Medulla oblongata (tissue), 1 donor: ENCODE measurements at regions not wholly inside any gene's neighbourhood (a gene's known extent, or its start where the extent isn't known, plus 50 kb on each side); places are given as distances from the start of the nearest gene placed in this dataset.

Experiments used
- DNase-seq: peaks from one replicate; pipeline ENCODE4 v3.0.0-alpha.2; 2015; ENCODE audit errors: extremely low spot score

- no peak for DNase-seq
These were observed 482.5 kb downstream of the PTPRU start for GRCh38 chr1:29718791-29719190.

DNA sequence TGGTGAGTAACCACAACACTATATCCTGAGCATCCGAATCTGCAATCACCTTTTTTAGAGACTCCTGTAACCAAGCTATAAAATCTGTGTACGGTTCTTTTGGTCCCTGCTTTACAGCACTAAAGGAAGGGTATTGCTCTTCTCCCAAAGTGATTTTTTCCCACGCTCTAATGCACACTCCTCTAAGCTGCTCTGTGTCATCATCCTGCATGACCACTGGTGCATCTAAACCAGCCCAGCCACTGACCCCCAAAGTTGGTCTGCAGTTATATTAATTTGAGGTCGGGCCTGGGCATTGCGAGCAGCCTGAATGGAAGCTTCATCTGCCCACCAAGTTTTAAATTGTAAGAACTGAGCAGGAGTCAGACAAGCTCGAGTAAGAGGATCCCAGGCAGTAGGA lies 480.0 kb downstream of the PTPRU start:
- DNase-seq, result no peak

DNA sequence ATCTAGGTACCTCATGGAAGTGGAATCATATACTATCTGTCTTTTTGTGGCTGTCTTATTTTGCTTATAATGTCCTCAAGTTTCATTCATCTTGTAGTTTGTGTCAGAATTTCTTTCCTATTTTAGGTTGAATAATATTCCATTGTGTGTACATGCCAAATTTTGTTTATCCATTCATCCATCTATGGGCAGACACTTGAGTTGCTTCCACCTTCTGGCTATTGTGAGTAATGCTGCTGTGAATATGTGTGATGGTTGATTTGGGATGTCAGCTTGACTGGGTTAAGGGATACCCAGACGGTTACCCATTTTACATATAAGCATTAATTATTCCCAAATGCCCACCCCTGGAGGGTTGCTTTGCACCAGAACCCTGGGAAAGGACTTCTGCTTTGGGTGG lies 477.5 kb downstream of the PTPRU start:
- DNase-seq, result no peak

DNA sequence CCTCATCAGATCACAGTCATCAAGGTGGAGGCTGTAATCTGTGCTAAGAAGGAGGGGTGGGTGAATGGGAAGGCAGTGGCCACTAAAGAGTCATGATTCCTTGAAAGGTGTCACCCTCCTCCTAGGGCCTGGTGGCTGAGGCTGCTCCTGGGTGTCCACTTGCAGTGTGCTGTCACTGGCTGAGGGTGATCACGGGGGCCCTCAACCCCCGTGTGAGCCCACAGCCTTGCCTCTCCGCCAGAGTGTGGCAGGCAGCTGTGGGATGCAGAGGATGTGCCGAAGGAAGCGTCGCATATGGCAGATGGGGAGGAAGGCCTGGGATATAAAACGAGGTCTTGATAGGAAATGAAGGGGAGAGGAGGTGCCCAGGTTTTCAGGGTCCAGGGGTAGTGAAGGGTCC lies 476.5 kb downstream of the PTPRU start:
- no peak for DNase-seq

- DNase-seq, result no peak
These were observed 475.9 kb downstream of the PTPRU start for GRCh38 chr1:29712284-29712651.

DNA sequence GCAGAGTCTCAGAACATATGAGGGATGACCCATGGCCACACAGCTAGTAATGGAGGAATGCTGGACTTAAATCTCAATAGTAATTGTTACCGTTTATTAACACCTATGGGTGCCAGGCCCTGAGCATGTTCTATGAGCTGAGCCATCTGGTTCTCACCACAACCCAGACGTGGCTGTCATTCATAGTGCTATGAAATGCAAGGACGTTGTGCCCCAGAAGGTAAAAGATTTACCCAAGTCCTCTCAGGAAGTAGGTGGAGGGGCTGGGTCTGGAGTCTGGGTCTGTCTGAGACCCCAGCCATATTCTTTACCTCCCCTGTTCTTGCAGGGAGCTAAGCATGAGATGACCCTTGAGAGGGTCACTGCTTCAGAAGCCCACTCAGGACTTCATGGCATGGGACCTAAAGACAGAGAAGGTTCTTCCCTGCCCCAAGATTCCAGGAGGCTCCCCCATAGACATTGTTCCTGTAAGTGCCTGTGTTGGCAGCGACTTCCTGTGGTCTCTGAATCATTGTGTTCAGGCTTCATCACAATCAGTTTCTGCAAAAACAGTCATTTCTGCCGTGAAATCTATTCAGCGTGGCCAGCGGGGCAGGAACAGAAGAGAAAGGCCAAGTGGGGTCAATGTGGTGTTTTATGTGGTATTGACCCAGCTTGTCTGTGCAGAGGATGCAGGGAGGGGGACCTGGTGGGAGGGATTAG lies 475.4 kb downstream of the PTPRU start:
- no peak for DNase-seq

GRCh38 chr1:29709704-29710280 lies 473.5 kb downstream of the PTPRU start:
- DNase-seq, result no peak

GRCh38 chr1:29708796-29709703 lies 472.7 kb downstream of the PTPRU start:
- DNase-seq, result no peak

DNA sequence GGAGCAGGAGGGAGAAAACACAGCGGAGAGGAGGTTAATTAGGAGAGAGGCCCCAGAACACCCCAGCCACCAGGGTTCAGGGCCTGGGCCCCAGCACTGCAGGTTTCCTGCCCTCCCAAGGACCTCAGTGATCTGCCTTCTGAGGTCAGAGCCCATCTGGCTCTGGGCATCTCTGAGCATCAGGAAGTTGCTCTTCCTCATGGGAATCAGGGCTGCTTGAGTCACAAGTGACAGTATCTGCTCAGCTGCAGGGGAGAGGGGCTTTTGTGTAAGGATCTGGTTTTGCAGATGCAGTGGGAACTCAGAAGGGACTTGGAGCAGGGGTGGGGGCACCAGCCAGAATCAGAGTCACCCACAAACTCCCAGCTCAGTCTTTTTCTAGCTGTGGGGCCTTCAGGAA lies 472.1 kb downstream of the PTPRU start:
- no peak for DNase-seq

- no peak for DNase-seq
These were observed 471.5 kb downstream of the PTPRU start for GRCh38 chr1:29707796-29708195.

GRCh38 chr1:29706936-29707335 lies 470.6 kb downstream of the PTPRU start:
- DNase-seq, result no peak

DNA sequence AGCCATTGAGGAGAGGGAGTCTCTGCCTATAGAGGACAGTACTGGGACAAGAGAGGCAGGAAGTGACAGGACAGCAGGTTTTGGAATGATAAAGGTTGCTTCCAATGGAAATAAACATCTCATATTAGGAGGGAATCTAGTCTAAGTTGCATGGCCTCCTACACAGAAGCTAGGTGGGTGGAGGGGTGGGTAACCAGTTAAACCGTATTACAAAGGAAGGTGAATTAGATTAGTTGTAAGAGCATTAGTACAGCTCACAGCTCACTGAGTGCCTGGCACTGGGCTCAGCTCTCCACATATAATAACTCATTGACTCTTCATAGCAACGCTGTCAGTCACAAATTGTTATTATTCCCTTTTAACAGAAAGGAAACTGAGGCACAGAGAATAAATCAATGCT lies 468.1 kb downstream of the PTPRU start:
- DNase-seq, result no peak

GRCh38 chr1:29703596-29704370 lies 467.5 kb downstream of the PTPRU start:
- peak; percentile 26 for DNase-seq

DNA sequence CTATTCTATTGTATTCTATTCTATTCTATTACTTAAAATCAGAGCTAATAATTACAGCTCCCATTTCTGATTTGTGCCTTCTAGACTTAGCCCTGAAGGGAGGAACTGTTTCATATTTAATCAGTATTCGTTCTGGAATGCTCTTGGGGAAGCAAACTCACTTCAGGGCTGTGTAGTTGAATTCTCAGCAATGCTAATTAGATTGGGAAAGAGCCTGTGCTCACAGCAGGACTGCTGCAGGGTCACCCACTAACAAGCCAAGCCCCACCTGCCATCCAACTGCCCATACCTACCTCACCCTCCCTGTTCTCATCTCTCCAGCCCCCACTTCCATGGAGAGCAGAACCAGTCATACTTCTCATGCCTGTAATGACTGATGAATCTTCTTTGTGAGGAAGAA lies 464.2 kb downstream of the PTPRU start:
- DNase-seq, result no peak

DNA sequence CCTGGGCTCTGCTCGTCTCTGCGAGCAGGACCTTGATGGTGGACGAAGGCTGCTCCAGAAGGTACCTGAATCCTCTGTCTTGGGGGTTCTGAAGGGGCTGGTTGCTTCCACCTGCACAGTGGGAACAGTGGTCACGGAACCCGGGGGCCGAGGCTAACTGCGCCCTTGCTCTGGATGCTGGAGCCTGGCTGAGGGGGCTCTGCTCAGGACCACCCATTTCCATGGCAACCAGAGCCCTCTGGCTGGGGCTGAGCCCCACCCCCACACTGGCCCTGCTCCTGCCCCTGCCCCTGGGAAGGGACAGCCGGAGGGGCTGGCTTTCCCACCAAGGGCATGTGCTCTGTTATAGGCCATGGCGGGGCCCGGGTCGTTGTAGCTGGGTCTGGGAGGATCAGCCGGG lies 462.3 kb downstream of the PTPRU start:
- DNase-seq, result no peak

GRCh38 chr1:29698033-29698432 lies 461.7 kb downstream of the PTPRU start:
- no peak for DNase-seq

DNA sequence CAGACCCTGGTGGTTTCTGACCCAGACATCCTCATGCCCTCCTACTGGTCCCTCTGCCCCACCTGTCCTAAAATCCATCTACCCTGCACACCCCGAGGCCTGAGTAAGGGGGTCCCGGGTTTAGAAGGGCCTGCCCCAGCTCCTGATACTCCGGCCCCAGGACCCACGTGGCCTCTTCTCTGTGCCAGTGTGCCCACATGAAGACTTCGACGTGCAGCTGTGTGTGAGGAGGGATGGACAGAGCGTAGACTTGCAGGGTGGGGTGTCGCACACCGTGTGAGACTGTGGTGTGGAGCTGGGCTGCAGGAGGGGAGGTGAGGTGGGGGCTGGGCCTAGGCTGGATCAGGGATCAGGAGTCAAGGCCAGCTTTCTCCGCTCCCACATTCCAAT lies 461.1 kb downstream of the PTPRU start:
- no peak for DNase-seq

DNA sequence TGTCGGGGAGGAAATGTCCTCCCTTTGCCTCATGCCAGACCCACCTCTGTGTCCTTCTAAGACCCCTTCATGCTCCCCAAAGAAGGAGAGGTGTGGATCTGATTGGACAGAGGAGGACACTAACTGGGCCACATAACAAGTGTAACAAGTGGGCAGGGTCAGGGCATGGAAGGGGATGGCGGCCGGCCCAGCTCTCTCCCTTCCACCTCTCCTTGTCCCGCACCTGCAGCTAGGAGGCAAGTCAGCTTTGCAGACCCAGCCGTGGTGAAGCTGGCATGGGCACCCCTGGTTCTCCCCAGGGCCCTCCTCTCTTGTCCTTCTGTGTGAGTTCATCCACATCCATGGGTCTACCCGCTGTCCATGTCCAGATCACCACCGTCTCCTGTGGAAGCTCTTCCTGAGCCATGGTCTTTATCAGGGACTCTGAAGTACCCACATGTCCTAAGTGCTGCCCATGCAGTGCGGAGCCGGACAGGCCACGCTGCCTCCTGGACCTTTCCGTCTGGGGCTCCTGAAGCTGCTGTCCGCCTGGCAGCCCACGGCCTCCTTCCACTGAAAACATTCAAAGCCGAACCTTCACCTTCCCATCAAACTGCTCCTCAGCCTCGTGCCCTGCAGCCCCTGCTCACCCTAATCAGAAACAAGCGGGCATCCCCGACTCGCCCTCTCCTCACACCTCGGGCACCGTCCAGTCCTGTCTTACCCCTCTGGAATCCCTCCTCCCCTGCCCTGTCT lies 460.5 kb downstream of the PTPRU start:
- DNase-seq, result no peak

DNA sequence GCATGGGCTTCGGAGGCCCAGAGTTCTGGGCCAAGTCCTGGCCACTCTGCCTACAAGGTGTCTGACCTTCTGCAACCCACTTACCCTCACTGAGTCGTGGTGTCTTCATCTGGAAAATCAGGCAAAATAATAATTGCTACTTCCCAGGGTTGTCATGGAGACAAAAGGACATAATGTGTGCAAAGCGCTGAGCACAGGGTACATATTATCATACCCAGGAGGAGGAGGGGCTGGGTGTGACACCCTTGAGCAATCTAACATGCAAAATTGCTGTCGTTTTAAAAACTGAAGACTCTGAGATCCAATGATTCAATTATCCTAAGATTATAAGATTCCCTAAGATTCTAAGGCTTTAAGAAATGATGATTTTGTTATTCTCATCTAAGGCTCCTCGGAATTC lies 459.5 kb downstream of the PTPRU start:
- no peak for DNase-seq

DNA sequence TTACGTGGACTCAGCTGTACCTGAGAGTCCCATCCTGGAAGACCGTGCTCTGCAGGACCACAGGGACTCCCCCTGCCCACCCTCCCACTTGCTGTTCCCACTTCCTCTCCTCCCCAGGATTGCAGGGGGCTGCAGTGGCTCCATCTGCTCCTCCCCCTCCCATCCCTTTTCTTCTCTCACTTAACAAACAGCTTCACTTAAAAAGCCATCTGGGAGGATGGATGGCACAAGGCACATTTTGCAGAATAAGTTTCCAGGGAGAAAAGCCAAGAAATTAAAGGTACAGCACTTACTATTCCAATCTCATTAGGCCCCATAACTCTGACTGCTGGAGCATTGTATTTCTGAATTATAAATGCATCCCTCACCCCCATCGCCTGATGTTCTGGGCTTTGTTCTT lies 458.7 kb downstream of the PTPRU start:
- no peak for DNase-seq

DNA sequence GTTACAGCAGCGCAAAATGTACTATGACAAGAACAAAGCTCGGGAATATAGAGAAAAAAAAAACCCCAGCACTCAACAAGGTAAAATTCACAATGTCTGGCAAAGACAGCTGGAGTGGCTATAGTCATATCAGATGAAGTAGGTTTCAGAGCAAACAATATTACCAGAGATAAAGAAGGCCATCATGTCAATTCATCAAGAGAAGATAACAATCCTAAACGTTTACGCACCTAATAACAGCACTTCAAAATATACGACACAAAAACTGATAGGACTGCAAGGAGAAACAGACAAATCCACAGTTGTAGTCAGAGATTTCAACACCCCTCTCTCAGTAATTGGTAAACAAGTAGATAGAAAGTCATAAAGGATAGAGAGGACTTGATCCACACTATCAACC lies 455.2 kb downstream of the PTPRU start:
- no peak for DNase-seq

GRCh38 chr1:29690156-29690555 lies 453.8 kb downstream of the PTPRU start:
- no peak for DNase-seq
